IMR-90 (cell line): ENCODE measurements at regions not wholly inside any gene's neighbourhood (a gene's known extent, or its start where the extent isn't known, plus 50 kb on each side); places are given as distances from the start of the nearest gene placed in this dataset.

Experiments used
- ATAC-seq: fragments of 200-7000 bp; cut with Tn5 transposase; 2 replicates; pipeline ENCODE4 v1.9.1; 2020; ENCODE audit warnings: low read depth, mild to moderate bottlenecking, moderate library complexity
- BruUV-seq: library from RNA; stranded (reverse); fragments of 400-500 nt; replicated peaks from 2 replicates; lab custom pipeline; 2021; lab: Mats Ljungman, UMichigan
- CTCF ChIA-PET: fragments of 300-600 bp; formaldehyde crosslinking; extraction: SDS; loops from one replicate; lab custom pipeline; 2021; ENCODE audit warnings: antibody characterized with exemption; lab: Yijun Ruan, JAX
- POLR2A ChIA-PET: fragments of 300-600 bp; sonication (Branson Sonifier 250); formaldehyde crosslinking; loops from one replicate; lab custom pipeline; 2022; ENCODE audit warnings: antibody characterized with exemption; ENCODE audit not compliant: unreplicated experiment; lab: Charles Lee
- DNase-seq: peaks from one replicate; pipeline ENCODE4 v3.0.0; 2013
- H2AFZ ChIP-seq: replicated peaks from 2 replicates; pipeline ENCODE3; 2013; ENCODE audit warnings: low read length, mild to moderate bottlenecking; ENCODE audit not compliant: poor library complexity
- H2AK5ac ChIP-seq: 2 replicates; pipeline ENCODE4 v1.6.1; 2013; ENCODE audit warnings: low read depth, low read length, inconsistent platforms
- H2AK9ac ChIP-seq: replicated peaks from 2 replicates; pipeline ENCODE3; 2013; ENCODE audit warnings: mild to moderate bottlenecking, low read depth, low read length, moderate library complexity; ENCODE audit not compliant: poor library complexity
- H2BK120ac ChIP-seq: 2 replicates; pipeline ENCODE4 v1.6.1; 2013; ENCODE audit warnings: low read depth, low read length, inconsistent platforms
- H2BK15ac ChIP-seq: 3 replicates; pipeline ENCODE4 v1.6.1; 2013; ENCODE audit warnings: low read depth, low read length, inconsistent platforms
- H2BK20ac ChIP-seq: 2 replicates; pipeline ENCODE4 v1.6.1; 2013; ENCODE audit warnings: low read depth, mild to moderate bottlenecking, inconsistent platforms, low read length, moderate library complexity
- H2BK5ac ChIP-seq: 2 replicates; pipeline ENCODE4 v1.6.1; 2013; ENCODE audit warnings: mild to moderate bottlenecking, low read depth, low read length, inconsistent platforms; ENCODE audit not compliant: poor library complexity, severe bottlenecking
- H3K14ac ChIP-seq: replicated peaks from 2 replicates; pipeline ENCODE4 v1.6.1; 2013; ENCODE audit warnings: low read depth, low read length, inconsistent platforms
- H3K18ac ChIP-seq: 2 replicates; pipeline ENCODE4 v1.6.1; 2013; ENCODE audit warnings: low read depth, low read length, control low read depth
- H3K23ac ChIP-seq: 2 replicates; pipeline ENCODE4 v1.6.1; 2013; ENCODE audit warnings: low read depth, low read length, inconsistent platforms
- H3K27ac ChIP-seq: 2 replicates; pipeline ENCODE4 v1.5.1; 2013; ENCODE audit warnings: mild to moderate bottlenecking, control low read depth, low read length; ENCODE audit not compliant: insufficient read depth
- H3K27me3 ChIP-seq: 2 replicates; pipeline ENCODE4 v1.6.1; 2013; ENCODE audit warnings: low read length; ENCODE audit not compliant: control insufficient read depth, insufficient read depth
- H3K36me3 ChIP-seq: 2 replicates; pipeline ENCODE4 v1.6.1; 2013; ENCODE audit warnings: low read length, mixed read lengths; ENCODE audit not compliant: control insufficient read depth, insufficient read depth
- H3K4ac ChIP-seq: 2 replicates; pipeline ENCODE4 v1.6.1; 2013; ENCODE audit warnings: low read depth, low read length, inconsistent platforms
- H3K4me1 ChIP-seq: 2 replicates; pipeline ENCODE4 v1.6.1; 2013; ENCODE audit warnings: low read length, mixed read lengths; ENCODE audit not compliant: control insufficient read depth, insufficient read depth
- H3K4me2 ChIP-seq: 2 replicates; pipeline ENCODE4 v1.6.1; 2013; ENCODE audit warnings: low read depth, mild to moderate bottlenecking, control low read depth, low read length, moderate library complexity
- H3K4me3 ChIP-seq: 2 replicates; pipeline ENCODE4 v1.5.1; 2013; ENCODE audit warnings: low read depth, mild to moderate bottlenecking, control low read depth, low read length, moderate library complexity; ENCODE audit not compliant: insufficient read depth
- H3K56ac ChIP-seq: 2 replicates; pipeline ENCODE4 v1.6.1; 2013; ENCODE audit warnings: low read length, inconsistent platforms; ENCODE audit not compliant: insufficient read depth; ENCODE audit errors: extremely low read depth
- H3K79me1 ChIP-seq, 2 experiments: 2 replicates each; pipeline ENCODE4 v1.6.1; 2013; ENCODE audit warnings: low read length in 2 of 2, inconsistent platforms in 1 of 2, low read depth in 1 of 2
- H3K9ac ChIP-seq: 2 replicates; pipeline ENCODE4 v1.6.1; 2013; ENCODE audit warnings: low read depth, low read length, control low read depth
- H3K9me1 ChIP-seq: 2 replicates; pipeline ENCODE4 v1.6.1; 2013; ENCODE audit warnings: low read length, inconsistent platforms; ENCODE audit not compliant: insufficient read depth
- H3K9me3 ChIP-seq: 2 replicates; pipeline ENCODE4 v1.6.1; 2013; ENCODE audit warnings: low read length; ENCODE audit not compliant: control insufficient read depth, insufficient read depth
- H4K20me1 ChIP-seq: 2 replicates; pipeline ENCODE4 v1.6.1; 2013; ENCODE audit warnings: low read length, inconsistent platforms; ENCODE audit not compliant: insufficient read depth
- H4K5ac ChIP-seq: 2 replicates; pipeline ENCODE4 v1.6.1; 2013; ENCODE audit warnings: mild to moderate bottlenecking, low read depth, low read length, control low read depth
- H4K8ac ChIP-seq, 2 experiments: 2 replicates each; pipeline ENCODE4 v1.6.1; 2013; ENCODE audit warnings: low read depth in 2 of 2, low read length in 2 of 2, control low read depth in 1 of 2, inconsistent platforms in 1 of 2
- H4K91ac ChIP-seq: 2 replicates; pipeline ENCODE4 v1.6.1; 2013; ENCODE audit warnings: low read depth, low read length, inconsistent platforms; ENCODE audit not compliant: insufficient read depth
- CEBPB ChIP-seq: IDR thresholded peaks from 2 replicates; pipeline ENCODE4 v1.6.1; 2012; ENCODE audit warnings: low read depth, low read length, improper control_type of control experiment
- CHD1 ChIP-seq: IDR thresholded peaks from 2 replicates; pipeline ENCODE4 v1.6.1; 2012; ENCODE audit warnings: low read depth, low read length, improper control_type of control experiment
- CTCF ChIP-seq: conservative IDR thresholded peaks from 2 replicates; pipeline ENCODE4 v1.5.1; 2012; ENCODE audit warnings: mild to moderate bottlenecking, low read depth, low read length, improper control_type of control experiment
- ELK1 ChIP-seq: fragments of 150-350 bp; IDR thresholded peaks from 2 replicates; pipeline ENCODE4 v1.6.1; 2016; ENCODE audit warnings: low read depth, mild to moderate bottlenecking, low read length, moderate library complexity, borderline replicate concordance
- FOS ChIP-seq: fragments of 150-350 bp; IDR thresholded peaks from 2 replicates; pipeline ENCODE4 v1.6.1; 2016; ENCODE audit warnings: low read depth, low read length
- MAFK ChIP-seq: IDR thresholded peaks from 2 replicates; pipeline ENCODE4 v1.6.1; 2012; ENCODE audit warnings: low read depth, low read length, improper control_type of control experiment
- MAZ ChIP-seq: IDR thresholded peaks from 2 replicates; pipeline ENCODE4 v1.6.1; 2012; ENCODE audit warnings: low read depth, mild to moderate bottlenecking, low read length, improper control_type of control experiment, moderate library complexity, borderline replicate concordance
- MXI1 ChIP-seq: IDR thresholded peaks from 2 replicates; pipeline ENCODE4 v1.6.1; 2012; ENCODE audit warnings: low read depth, mild to moderate bottlenecking, low read length, moderate library complexity, borderline replicate concordance
- NFE2L2 ChIP-seq: fragments of 150-350 bp; IDR thresholded peaks from 2 replicates; pipeline ENCODE4 v1.6.1; 2016; ENCODE audit warnings: low read depth, mild to moderate bottlenecking, low read length
- POLR2A ChIP-seq: IDR thresholded peaks from 2 replicates; pipeline ENCODE4 v1.6.1; 2012; ENCODE audit warnings: mild to moderate bottlenecking, low read depth, low read length
- RAD21 ChIP-seq: IDR thresholded peaks from 2 replicates; pipeline ENCODE4 v1.6.1; 2012; ENCODE audit warnings: low read length, improper control_type of control experiment
- RCOR1 ChIP-seq: IDR thresholded peaks from 2 replicates; pipeline ENCODE4 v1.6.1; 2012; ENCODE audit warnings: mild to moderate bottlenecking, low read length, improper control_type of control experiment; ENCODE audit not compliant: insufficient replicate concordance
- RFX5 ChIP-seq: IDR thresholded peaks from 2 replicates; pipeline ENCODE4 v1.8.0; 2012; ENCODE audit warnings: low read depth, mild to moderate bottlenecking, low read length, moderate library complexity
- SMC3 ChIP-seq: fragments of 150-350 bp; IDR thresholded peaks from 2 replicates; pipeline ENCODE4 v1.6.1; 2016; ENCODE audit warnings: low read depth, mild to moderate bottlenecking, antibody characterized with exemption, low read length, moderate library complexity
- WGBS, 2 experiments: methylation state at CpG; one replicate each; pipeline versions ENCODE4 v1.1.5 to v1.1.7; 2013; ENCODE audit warnings: missing lambda C conversion rate in 2 of 2; ENCODE audit not compliant: insufficient read length in 1 of 2; ENCODE audit errors: extremely low coverage in 2 of 2; 5-methylcytosine and 5-hydroxymethylcytosine counted together
- dilution Hi-C: fragments of 300-500 bp; cut with HindIII; formaldehyde crosslinking; loops from one replicate; pipeline ENCODE4 v1.14.3; 2018; ENCODE audit warnings: low sequenced_read_pairs; ENCODE audit not compliant: unreplicated experiment
- in situ Hi-C: fragments of 300-500 bp; cut with MboI; formaldehyde crosslinking; loops from 3 replicates; pipeline ENCODE4 v1.14.3; 2019; ENCODE audit warnings: low sequenced_read_pairs, inconsistent platforms, mixed read lengths
- intact Hi-C: fragments of 100-400 bp; cut with micrococcal nuclease; formaldehyde crosslinking; loops from 2 replicates; pipeline ENCODE4 v1.10.0; 2022

GRCh38 chr1:221240690-221241089 is 361.4 kb downstream of the HLX start:
- Histone ChIP-seq H2BK120ac (no peak overlapping the region), H3K9me1 (no peaks in the 10 kb centered on the region), H2AFZ (no peak overlapping the region), H2BK20ac (no peak overlapping the region), H3K18ac (no peak overlapping the region), H2BK5ac (no peak overlapping the region), H3K36me3 (no peaks in the 10 kb centered on the region), H3K27ac (no peak overlapping the region), H3K4me2 (no peak overlapping the region), H3K14ac (no peak overlapping the region), H3K4ac (no peak overlapping the region), H4K8ac (no peak overlapping the region), H4K91ac (no peak overlapping the region), H4K5ac (no peak overlapping the region), H3K4me3 (no peak overlapping the region), H3K79me1 (no peaks in the 10 kb centered on the region), H2BK15ac (no peak overlapping the region), H3K23ac (no peak overlapping the region), H3K9me3 (no peaks in the 10 kb centered on the region), H3K9ac (no peak overlapping the region), H3K56ac (no peak overlapping the region), H2AK5ac (no peak overlapping the region), H3K27me3 (no peaks in the 10 kb centered on the region), H3K4me1 (no peaks in the 10 kb centered on the region), H2AK9ac (no peak overlapping the region), H4K20me1 (no peaks in the 10 kb centered on the region)
- intact Hi-C loops (no loop called here), dilution Hi-C loops (no loop called here), in situ Hi-C loops (no loop called here)
- CTCF ChIA-PET, result interaction anchor here (0.6 kb wide), 1 partner anchor 124 kb away, joined by 4 read pairs; no protein-coding TSS in a partner anchor
- WGBS, 2 experiments, result no CpG with 5 or more reads among the region's 1 CpG
- TF ChIP-seq MAZ (no peak), RFX5 (no peak), SMC3 (no peak), ELK1 (no peak), POLR2A (no peak), RCOR1 (no peak), RAD21 (no peak), CTCF (no peak), NFE2L2 (no peak), MAFK (no peak), FOS (no peak), CEBPB (no peak), CHD1 (no peak), MXI1 (no peak)
- no TSS peak for BruUV-seq
- DNase-seq (no peak), ATAC-seq (no peak)
- POLR2A ChIA-PET, result no interaction called here
